ENCODE measurements at regions not wholly inside any gene's neighbourhood (a gene's known extent, or its start where the extent isn't known, plus 50 kb on each side); places are given as distances from the start of the nearest gene placed in this dataset.

GRCh38 chr5:115389034-115389798 is 92.8 kb upstream of the CCDC112 start:
- H3K4me1 ChIP-seq (ENCODE audit: insufficient read depth, low read length): no peaks in the 10 kb centered on the region
- no peaks in the 10 kb centered on the region for H3K9me3 ChIP-seq (ENCODE audit: low read length)
- FAIRE-seq (no peak), ATAC-seq (no peak), DNase-seq (ENCODE audit: low spot score) (no peak)
- H3K27ac ChIP-seq (ENCODE audit: extremely low read length, insufficient read depth, low read length): no peak overlapping the region
- no TSS peak for BruUV-seq (replicated peaks)
- H2AFZ ChIP-seq (ENCODE audit: low read length): no peak overlapping the region
- H4K20me1 ChIP-seq (ENCODE audit: insufficient read depth, low read length): no peaks in the 10 kb centered on the region
- H3K79me2 ChIP-seq (ENCODE audit: insufficient read depth, low read length): no peaks in the 10 kb centered on the region
- POLR2A ChIA-PET: no interaction called here
- in situ Hi-C loops (cut with HindIII; ENCODE audit: extremely low pct_ligation_motif_present, low pct_unique_long_range_greater_than_20kb) (no loop called here), intact Hi-C loops (cut with micrococcal nuclease; ENCODE audit: unreplicated experiment) (no loop called here)
- CTCF ChIA-PET (ENCODE audit: low intra/inter-chr PET ratio, low total read pairs): no interaction called here
- H3K27me3 ChIP-seq (ENCODE audit: control insufficient read depth in 1 of 2, insufficient read depth in 2 of 2, low read length in 2 of 2): peaks cover 0 to 3% of the 10 kb centered on the region in 2 experiments; a peak in 2 of 5 replicates
- no peak overlapping the region for H3K9ac ChIP-seq (ENCODE audit: insufficient read depth, low read depth, low read length)
- H3K4me2 ChIP-seq (ENCODE audit: low read depth, low read length): no peak overlapping the region
- H3K4me3 ChIP-seq (replicated peaks in 1 of 3; ENCODE audit: insufficient read depth in 1 of 3, low read depth in 2 of 3, low read length in 3 of 3): no peak overlapping the region
- no peaks in the 10 kb centered on the region for H3K36me3 ChIP-seq (replicated peaks in 1 of 2; ENCODE audit: control insufficient read depth in 1 of 2, insufficient read depth in 2 of 2, low read length in 2 of 2)
- WGBS (ENCODE audit: low lambda C conversion rate): 62% methylated on average over 4 of the region's 8 CpGs
- no peak for TF ChIP-seq ZFP1 (CRISPR knock-in tag; IDR thresholded peaks at IDR 0.05)
- TF ChIP-seq ZNF546 (CRISPR knock-in tag; conservative IDR thresholded peaks at IDR 0.05): no peak
- TF ChIP-seq FOXK1 (CRISPR knock-in tag; IDR thresholded peaks at IDR 0.05; ENCODE audit: borderline replicate concordance, low read depth): no peak
- no peak for TF ChIP-seq FOXM1 (CRISPR knock-in tag; IDR thresholded peaks at IDR 0.05)
- no peak for TF ChIP-seq CREB1 (IDR thresholded peaks at IDR 0.05)
- no peak for TF ChIP-seq CREB1 (CRISPR knock-in tag; IDR thresholded peaks at IDR 0.05)
- no peak for TF ChIP-seq ZSCAN9 (CRISPR knock-in tag; IDR thresholded peaks at IDR 0.05; ENCODE audit: borderline replicate concordance)
- TF ChIP-seq MAFK (conservative IDR thresholded peaks at IDR 0.05 in 1 of 2, IDR thresholded peaks at IDR 0.05 in 1 of 2; ENCODE audit: low read length in 2 of 2): no peak
- no peak for TF ChIP-seq TEAD3 (CRISPR knock-in tag; optimal IDR thresholded peaks at IDR 0.05; ENCODE audit: borderline replicate concordance)
- TF ChIP-seq ZNF318 (CRISPR knock-in tag; IDR thresholded peaks at IDR 0.05): no peak
- no peak for TF ChIP-seq FOXP4 (CRISPR knock-in tag; IDR thresholded peaks at IDR 0.05)
- no peak for TF ChIP-seq ZNF274 (CRISPR knock-in tag; IDR thresholded peaks at IDR 0.05)
- no peak for TF ChIP-seq TRAFD1 (CRISPR knock-in tag; IDR thresholded peaks at IDR 0.05; ENCODE audit: borderline replicate concordance)
- no peak for TF ChIP-seq ZNF556 (CRISPR knock-in tag; IDR thresholded peaks at IDR 0.05; ENCODE audit: borderline replicate concordance)
